K562 (cell line): ENCODE measurements at regions not wholly inside any gene's neighbourhood (a gene's known extent, or its start where the extent isn't known, plus 50 kb on each side); places are given as distances from the start of the nearest gene placed in this dataset.

Experiments
- BCOR ChIP-seq: fragments of 450-650 bp; IDR thresholded peaks from 2 replicates; pipeline ENCODE4 v1.6.1; 2016
- BRCA1 ChIP-seq, 2 experiments: fragments of 450-650 bp in 1 of 2; sonication (generic) in 1 of 2; formaldehyde crosslinking in 1 of 2; IDR thresholded peaks; 2 replicates each; pipeline versions ENCODE4 v1.5.0 to v1.6.1; 2017 to 2020; ENCODE audit warnings: mild to moderate bottlenecking in 1 of 2, missing genetic modification reagents in 1 of 2
- C11orf30 ChIP-seq: fragments of 450-650 bp; IDR thresholded peaks from 2 replicates; pipeline ENCODE4 v1.6.1; 2016; ENCODE audit warnings: low read depth, mild to moderate bottlenecking
- CBX3 ChIP-seq, 2 experiments: IDR thresholded peaks; 1 replicate in 1 of 2; 2 replicates in 1 of 2; pipeline ENCODE4 v1.6.1; 2012; ENCODE audit warnings: inconsistent platforms in 2 of 2, low read length in 2 of 2, borderline replicate concordance in 1 of 2, control low read depth in 1 of 2
- CXXC5 ChIP-seq: fragments of 250-450 bp; sonication (Bioruptor Pico); IDR thresholded peaks from 2 replicates; pipeline ENCODE4 v1.8.0; 2022; ENCODE audit warnings: inconsistent platforms, mild to moderate bottlenecking, moderate library complexity
- FUS ChIP-seq: fragments of 200-400 bp; formaldehyde crosslinking; optimal IDR thresholded peaks from 2 replicates; pipeline ENCODE3; 2017; ENCODE audit warnings: low read depth, low read length
- HNRNPL ChIP-seq: fragments of 200-400 bp; formaldehyde crosslinking; IDR thresholded peaks from 2 replicates; pipeline ENCODE4 v1.6.1; 2017; ENCODE audit warnings: low read depth, mild to moderate bottlenecking, low read length
- JUNB ChIP-seq: fragments of 450-650 bp; formaldehyde crosslinking; conservative IDR thresholded peaks from 2 replicates; pipeline ENCODE4 v1.4.0; 2020; ENCODE audit warnings: mild to moderate bottlenecking
- KDM1A ChIP-seq, 2 experiments: fragments of 450-650 bp; IDR thresholded peaks; 2 replicates each; pipeline ENCODE4 v1.6.1; 2016; ENCODE audit warnings: mild to moderate bottlenecking in 2 of 2
- MAFF ChIP-seq: IDR thresholded peaks from 2 replicates; pipeline ENCODE4 v1.6.1; 2012; ENCODE audit warnings: low read length, improper control_type of control experiment
- NFIC ChIP-seq: fragments of 450-650 bp; IDR thresholded peaks from 2 replicates; pipeline ENCODE4 v1.6.1; 2017; ENCODE audit warnings: mild to moderate bottlenecking, inconsistent platforms
- TAF15 ChIP-seq: fragments of 200-400 bp; formaldehyde crosslinking; IDR thresholded peaks from 2 replicates; pipeline ENCODE4 v1.6.1; 2017; ENCODE audit warnings: mild to moderate bottlenecking, low read depth, low read length, moderate library complexity
- TFE3 ChIP-seq: fragments of 450-650 bp; formaldehyde crosslinking; IDR thresholded peaks from 2 replicates; pipeline ENCODE4 v1.4.0; 2020; ENCODE audit warnings: mild to moderate bottlenecking, mixed read lengths
- ZFP36 ChIP-seq: fragments of 150-350 bp; IDR thresholded peaks from 2 replicates; pipeline ENCODE4 v1.6.1; 2018; ENCODE audit warnings: low read length, low read depth; ENCODE audit not compliant: partially characterized antibody
- ZNF12 ChIP-seq: sonication (generic); formaldehyde crosslinking; IDR thresholded peaks from 2 replicates; pipeline ENCODE4 v1.4.0; 2020; ENCODE audit warnings: mild to moderate bottlenecking, missing genetic modification reagents
- ZNF282 ChIP-seq: sonication (generic); formaldehyde crosslinking; IDR thresholded peaks from 2 replicates; pipeline ENCODE4 v1.8.1; 2023; ENCODE audit warnings: missing genetic modification reagents
- ZNF311 ChIP-seq: fragments of 250-450 bp; sonication (Bioruptor Pico); IDR thresholded peaks from 2 replicates; pipeline ENCODE4 v1.4.0; 2020; ENCODE audit warnings: mild to moderate bottlenecking, moderate library complexity
- ZNF316 ChIP-seq: fragments of 450-650 bp; IDR thresholded peaks from 2 replicates; pipeline ENCODE4 v1.6.1; 2016
- ZNF584 ChIP-seq: fragments of 200-800 bp; sonication (Bioruptor generic); IDR thresholded peaks from 2 replicates; pipeline ENCODE4 v1.6.1; 2016; ENCODE audit warnings: low read depth, mild to moderate bottlenecking, missing genetic modification characterization, missing compliant biosample characterization
- TF ChIP-seq, protein P1 (sequence below): fragments of 250-450 bp; sonication (Bioruptor Pico); IDR thresholded peaks from 2 replicates; pipeline ENCODE4 v1.8.0; 2021; ENCODE audit warnings: mild to moderate bottlenecking, moderate library complexity
- TF ChIP-seq, protein P2 (sequence below): sonication (generic); formaldehyde crosslinking; IDR thresholded peaks from 2 replicates; pipeline ENCODE4 v1.8.1; 2022; ENCODE audit warnings: missing genetic modification reagents
- TF ChIP-seq, protein P3 (sequence below): sonication (generic); formaldehyde crosslinking; IDR thresholded peaks from 2 replicates; pipeline ENCODE4 v1.8.0; 2022; ENCODE audit warnings: mild to moderate bottlenecking, missing genetic modification reagents

- TF ChIP-seq TFE3 (no peak), ZNF584 (CRISPR knock-in tag) (no peak), NFIC (no peak), MAFF (peak; percentile 8; the same call in 1 of the 2 replicates), JUNB (no peak), ZNF311 (CRISPR knock-in tag) (no peak), CXXC5 (no peak), BCOR (peak; percentile 87), KDM1A (IDR thresholded peaks at IDR 0.05) (no peak; a peak in 1 of 4 replicates), TAF15 (no peak), ZNF282 (no peak), ZNF316 (peak; percentile 73), HNRNPL (no peak), FUS (no peak), ZNF12 (CRISPR knock-in tag) (no peak), ZFP36 (peak; percentile 57), C11orf30 (peak; percentile 63; the same call in 1 of the 2 replicates), BRCA1 (IDR thresholded peaks at IDR 0.05) (no peak), BRCA1 (CRISPR knock-in tag; IDR thresholded peaks at IDR 0.05) (no peak), CBX3 (IDR thresholded peaks at IDR 0.05; ENCODE audit: borderline replicate concordance in 1 of 2, low read length in 2 of 2) (no peak)
- TF ChIP-seq, protein P1, sequence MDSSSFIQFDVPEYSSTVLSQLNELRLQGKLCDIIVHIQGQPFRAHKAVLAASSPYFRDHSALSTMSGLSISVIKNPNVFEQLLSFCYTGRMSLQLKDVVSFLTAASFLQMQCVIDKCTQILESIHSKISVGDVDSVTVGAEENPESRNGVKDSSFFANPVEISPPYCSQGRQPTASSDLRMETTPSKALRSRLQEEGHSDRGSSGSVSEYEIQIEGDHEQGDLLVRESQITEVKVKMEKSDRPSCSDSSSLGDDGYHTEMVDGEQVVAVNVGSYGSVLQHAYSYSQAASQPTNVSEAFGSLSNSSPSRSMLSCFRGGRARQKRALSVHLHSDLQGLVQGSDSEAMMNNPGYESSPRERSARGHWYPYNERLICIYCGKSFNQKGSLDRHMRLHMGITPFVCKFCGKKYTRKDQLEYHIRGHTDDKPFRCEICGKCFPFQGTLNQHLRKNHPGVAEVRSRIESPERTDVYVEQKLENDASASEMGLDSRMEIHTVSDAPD (CRISPR knock-in tag): no peak
- TF ChIP-seq, protein P2, sequence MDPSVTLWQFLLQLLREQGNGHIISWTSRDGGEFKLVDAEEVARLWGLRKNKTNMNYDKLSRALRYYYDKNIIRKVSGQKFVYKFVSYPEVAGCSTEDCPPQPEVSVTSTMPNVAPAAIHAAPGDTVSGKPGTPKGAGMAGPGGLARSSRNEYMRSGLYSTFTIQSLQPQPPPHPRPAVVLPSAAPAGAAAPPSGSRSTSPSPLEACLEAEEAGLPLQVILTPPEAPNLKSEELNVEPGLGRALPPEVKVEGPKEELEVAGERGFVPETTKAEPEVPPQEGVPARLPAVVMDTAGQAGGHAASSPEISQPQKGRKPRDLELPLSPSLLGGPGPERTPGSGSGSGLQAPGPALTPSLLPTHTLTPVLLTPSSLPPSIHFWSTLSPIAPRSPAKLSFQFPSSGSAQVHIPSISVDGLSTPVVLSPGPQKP (CRISPR knock-in tag): no peak
- TF ChIP-seq, protein P3, sequence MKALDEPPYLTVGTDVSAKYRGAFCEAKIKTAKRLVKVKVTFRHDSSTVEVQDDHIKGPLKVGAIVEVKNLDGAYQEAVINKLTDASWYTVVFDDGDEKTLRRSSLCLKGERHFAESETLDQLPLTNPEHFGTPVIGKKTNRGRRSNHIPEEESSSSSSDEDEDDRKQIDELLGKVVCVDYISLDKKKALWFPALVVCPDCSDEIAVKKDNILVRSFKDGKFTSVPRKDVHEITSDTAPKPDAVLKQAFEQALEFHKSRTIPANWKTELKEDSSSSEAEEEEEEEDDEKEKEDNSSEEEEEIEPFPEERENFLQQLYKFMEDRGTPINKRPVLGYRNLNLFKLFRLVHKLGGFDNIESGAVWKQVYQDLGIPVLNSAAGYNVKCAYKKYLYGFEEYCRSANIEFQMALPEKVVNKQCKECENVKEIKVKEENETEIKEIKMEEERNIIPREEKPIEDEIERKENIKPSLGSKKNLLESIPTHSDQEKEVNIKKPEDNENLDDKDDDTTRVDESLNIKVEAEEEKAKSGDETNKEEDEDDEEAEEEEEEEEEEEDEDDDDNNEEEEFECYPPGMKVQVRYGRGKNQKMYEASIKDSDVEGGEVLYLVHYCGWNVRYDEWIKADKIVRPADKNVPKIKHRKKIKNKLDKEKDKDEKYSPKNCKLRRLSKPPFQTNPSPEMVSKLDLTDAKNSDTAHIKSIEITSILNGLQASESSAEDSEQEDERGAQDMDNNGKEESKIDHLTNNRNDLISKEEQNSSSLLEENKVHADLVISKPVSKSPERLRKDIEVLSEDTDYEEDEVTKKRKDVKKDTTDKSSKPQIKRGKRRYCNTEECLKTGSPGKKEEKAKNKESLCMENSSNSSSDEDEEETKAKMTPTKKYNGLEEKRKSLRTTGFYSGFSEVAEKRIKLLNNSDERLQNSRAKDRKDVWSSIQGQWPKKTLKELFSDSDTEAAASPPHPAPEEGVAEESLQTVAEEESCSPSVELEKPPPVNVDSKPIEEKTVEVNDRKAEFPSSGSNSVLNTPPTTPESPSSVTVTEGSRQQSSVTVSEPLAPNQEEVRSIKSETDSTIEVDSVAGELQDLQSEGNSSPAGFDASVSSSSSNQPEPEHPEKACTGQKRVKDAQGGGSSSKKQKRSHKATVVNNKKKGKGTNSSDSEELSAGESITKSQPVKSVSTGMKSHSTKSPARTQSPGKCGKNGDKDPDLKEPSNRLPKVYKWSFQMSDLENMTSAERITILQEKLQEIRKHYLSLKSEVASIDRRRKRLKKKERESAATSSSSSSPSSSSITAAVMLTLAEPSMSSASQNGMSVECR (CRISPR knock-in tag): no peak
Measured at GRCh38 chr11:43585877-43586608, 94.5 kb upstream of the HSD17B12 start (continued).
